Suprapubic skin (tissue), 4 donors: ENCODE measurements at regions not wholly inside any gene's neighbourhood (a gene's known extent, or its start where the extent isn't known, plus 50 kb on each side); places are given as distances from the start of the nearest gene placed in this dataset.

Source experiments
- EP300 ChIP-seq: sonication (generic); formaldehyde crosslinking; IDR thresholded peaks from one replicate; pipeline ENCODE4 v1.6.1; 2017; ENCODE audit warnings: antibody characterized with exemption
- POLR2AphosphoS5 ChIP-seq, 3 donors: sonication (generic); formaldehyde crosslinking; IDR thresholded peaks; one replicate each; pipeline ENCODE4 v1.6.1; 2017; ENCODE audit warnings: antibody characterized with exemption in 3 of 3
- TF ChIP-seq, protein P1 (sequence below), 2 donors: fragments of 200-600 bp in 1 of 2; fragments of 450-650 bp in 1 of 2; sonication (generic) in 1 of 2; IDR thresholded peaks; one replicate each; pipeline ENCODE4 v1.5.1; 2016 to 2019; ENCODE audit warnings: antibody characterized with exemption in 2 of 2, mild to moderate bottlenecking in 1 of 2, moderate library complexity in 1 of 2

DNA sequence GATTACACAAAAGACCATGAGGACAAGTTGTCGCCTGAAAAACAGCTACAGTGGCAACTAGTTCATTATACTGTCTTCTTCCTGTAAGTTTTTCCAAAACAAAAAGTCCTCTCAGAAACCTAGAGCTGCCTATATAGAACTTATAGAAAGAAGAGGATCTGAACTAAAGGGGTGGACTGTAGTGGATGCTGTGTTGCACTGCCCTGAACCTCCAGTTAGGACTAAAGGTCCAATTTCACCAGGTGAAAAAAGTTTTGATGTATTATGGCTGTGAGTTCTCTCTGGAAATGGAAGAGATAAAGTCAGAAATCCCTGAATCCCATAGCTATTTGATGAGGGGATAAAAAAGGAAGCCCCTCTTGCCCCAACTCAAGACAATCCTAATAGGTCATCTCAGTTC lies 56.6 kb upstream of the TSHZ2 start:
- TF ChIP-seq, protein P1, sequence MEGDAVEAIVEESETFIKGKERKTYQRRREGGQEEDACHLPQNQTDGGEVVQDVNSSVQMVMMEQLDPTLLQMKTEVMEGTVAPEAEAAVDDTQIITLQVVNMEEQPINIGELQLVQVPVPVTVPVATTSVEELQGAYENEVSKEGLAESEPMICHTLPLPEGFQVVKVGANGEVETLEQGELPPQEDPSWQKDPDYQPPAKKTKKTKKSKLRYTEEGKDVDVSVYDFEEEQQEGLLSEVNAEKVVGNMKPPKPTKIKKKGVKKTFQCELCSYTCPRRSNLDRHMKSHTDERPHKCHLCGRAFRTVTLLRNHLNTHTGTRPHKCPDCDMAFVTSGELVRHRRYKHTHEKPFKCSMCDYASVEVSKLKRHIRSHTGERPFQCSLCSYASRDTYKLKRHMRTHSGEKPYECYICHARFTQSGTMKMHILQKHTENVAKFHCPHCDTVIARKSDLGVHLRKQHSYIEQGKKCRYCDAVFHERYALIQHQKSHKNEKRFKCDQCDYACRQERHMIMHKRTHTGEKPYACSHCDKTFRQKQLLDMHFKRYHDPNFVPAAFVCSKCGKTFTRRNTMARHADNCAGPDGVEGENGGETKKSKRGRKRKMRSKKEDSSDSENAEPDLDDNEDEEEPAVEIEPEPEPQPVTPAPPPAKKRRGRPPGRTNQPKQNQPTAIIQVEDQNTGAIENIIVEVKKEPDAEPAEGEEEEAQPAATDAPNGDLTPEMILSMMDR (IDR thresholded peaks at IDR 0.05), result no peak
- TF ChIP-seq POLR2AphosphoS5 (IDR thresholded peaks at IDR 0.05), result no peak
- no peak for TF ChIP-seq EP300
